Endothelial cell (in vitro differentiated cells): ENCODE measurements at regions not wholly inside any gene's neighbourhood (a gene's known extent, or its start where the extent isn't known, plus 50 kb on each side); places are given as distances from the start of the nearest gene placed in this dataset.

Experiments
- DNase-seq: peaks from one replicate; pipeline ENCODE4 v3.0.0; 2021; ENCODE audit warnings: low spot score
- H3K27ac Mint-ChIP-seq: one replicate; pipeline ENCODE4 v1.8.0; 2021; ENCODE audit warnings: mixed read lengths, inconsistent platforms; ENCODE audit not compliant: unreplicated experiment
- H3K27me3 Mint-ChIP-seq: one replicate; pipeline ENCODE4 v1.8.0; 2021; ENCODE audit warnings: mild to moderate bottlenecking, moderate library complexity, mixed read lengths, inconsistent platforms; ENCODE audit not compliant: unreplicated experiment
- H3K36me3 Mint-ChIP-seq: one replicate; pipeline ENCODE4 v1.8.0; 2021; ENCODE audit warnings: mild to moderate bottlenecking, low read depth, mixed read lengths, inconsistent platforms; ENCODE audit not compliant: unreplicated experiment
- H3K4me1 Mint-ChIP-seq: one replicate; pipeline ENCODE4 v1.8.0; 2021; ENCODE audit warnings: mild to moderate bottlenecking, mixed read lengths, inconsistent platforms; ENCODE audit not compliant: unreplicated experiment
- H3K4me3 Mint-ChIP-seq: one replicate; pipeline ENCODE4 v1.8.0; 2021; ENCODE audit warnings: mild to moderate bottlenecking, mixed read lengths, inconsistent platforms; ENCODE audit not compliant: unreplicated experiment
- H3K9me3 Mint-ChIP-seq: one replicate; pipeline ENCODE4 v1.8.0; 2021; ENCODE audit warnings: mixed read lengths, inconsistent platforms; ENCODE audit not compliant: unreplicated experiment
- TF ChIP-seq, protein P1 (sequence below): fragments of 200-600 bp; sonication (generic); IDR thresholded peaks from one replicate; pipeline ENCODE4 v1.5.0; 2021; ENCODE audit warnings: antibody characterized with exemption; ENCODE audit not compliant: unreplicated experiment

DNA sequence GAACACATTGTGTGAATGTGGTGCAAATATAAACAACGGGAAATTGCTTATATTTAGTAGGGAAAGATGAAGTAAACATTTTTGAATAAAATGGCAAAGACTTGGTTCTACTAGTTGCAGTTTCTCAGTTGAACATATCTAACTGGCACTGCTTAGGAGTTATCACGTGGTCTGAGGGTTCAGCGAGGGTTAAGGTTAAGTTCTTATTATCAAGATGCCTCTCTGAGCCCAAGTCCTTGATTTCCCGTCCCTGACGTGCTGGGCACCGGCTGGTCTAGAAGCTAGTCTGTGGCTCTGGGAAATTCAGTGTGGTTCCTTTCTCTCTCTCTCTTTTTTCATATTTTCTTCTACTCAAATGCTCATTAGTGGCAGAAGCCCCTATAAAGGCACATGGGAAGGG, 81.6 kb upstream of the PITX1 start:
- no peak overlapping the region for H3K27ac Mint-ChIP-seq
- H3K27me3 Mint-ChIP-seq: peaks cover 12% of the 10 kb centered on the region
- no peak overlapping the region for H3K4me3 Mint-ChIP-seq
- TF ChIP-seq, protein P1, sequence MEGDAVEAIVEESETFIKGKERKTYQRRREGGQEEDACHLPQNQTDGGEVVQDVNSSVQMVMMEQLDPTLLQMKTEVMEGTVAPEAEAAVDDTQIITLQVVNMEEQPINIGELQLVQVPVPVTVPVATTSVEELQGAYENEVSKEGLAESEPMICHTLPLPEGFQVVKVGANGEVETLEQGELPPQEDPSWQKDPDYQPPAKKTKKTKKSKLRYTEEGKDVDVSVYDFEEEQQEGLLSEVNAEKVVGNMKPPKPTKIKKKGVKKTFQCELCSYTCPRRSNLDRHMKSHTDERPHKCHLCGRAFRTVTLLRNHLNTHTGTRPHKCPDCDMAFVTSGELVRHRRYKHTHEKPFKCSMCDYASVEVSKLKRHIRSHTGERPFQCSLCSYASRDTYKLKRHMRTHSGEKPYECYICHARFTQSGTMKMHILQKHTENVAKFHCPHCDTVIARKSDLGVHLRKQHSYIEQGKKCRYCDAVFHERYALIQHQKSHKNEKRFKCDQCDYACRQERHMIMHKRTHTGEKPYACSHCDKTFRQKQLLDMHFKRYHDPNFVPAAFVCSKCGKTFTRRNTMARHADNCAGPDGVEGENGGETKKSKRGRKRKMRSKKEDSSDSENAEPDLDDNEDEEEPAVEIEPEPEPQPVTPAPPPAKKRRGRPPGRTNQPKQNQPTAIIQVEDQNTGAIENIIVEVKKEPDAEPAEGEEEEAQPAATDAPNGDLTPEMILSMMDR: no peak
- no peaks in the 10 kb centered on the region for H3K9me3 Mint-ChIP-seq
- H3K36me3 Mint-ChIP-seq: no peaks in the 10 kb centered on the region
- no peaks in the 10 kb centered on the region for H3K4me1 Mint-ChIP-seq
- no peak for DNase-seq

DNA sequence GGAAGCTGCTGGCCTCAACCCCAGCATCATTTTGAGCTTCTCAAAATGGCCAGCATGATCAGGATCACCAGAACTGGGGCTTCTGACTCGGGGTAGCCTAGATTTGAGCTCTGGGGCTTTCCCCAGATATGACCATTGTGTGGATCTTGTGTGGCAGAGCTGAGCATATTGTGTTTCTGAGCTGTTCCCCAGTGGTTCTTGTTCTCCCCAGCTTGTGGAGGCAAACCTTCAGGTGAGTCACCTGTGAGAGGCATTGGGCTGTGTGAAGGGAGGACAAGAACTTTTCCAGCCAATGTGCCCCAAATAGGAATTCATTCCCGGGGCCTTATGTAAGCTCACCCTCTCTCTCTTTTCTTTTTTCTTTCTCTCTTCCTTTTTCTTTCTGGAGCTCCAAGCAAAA, 80.7 kb upstream of the PITX1 start:
- Mint-ChIP-seq H3K27ac (no peak overlapping the region), H3K9me3 (no peaks in the 10 kb centered on the region), H3K27me3 (peaks cover 9% of the 10 kb centered on the region)

DNA sequence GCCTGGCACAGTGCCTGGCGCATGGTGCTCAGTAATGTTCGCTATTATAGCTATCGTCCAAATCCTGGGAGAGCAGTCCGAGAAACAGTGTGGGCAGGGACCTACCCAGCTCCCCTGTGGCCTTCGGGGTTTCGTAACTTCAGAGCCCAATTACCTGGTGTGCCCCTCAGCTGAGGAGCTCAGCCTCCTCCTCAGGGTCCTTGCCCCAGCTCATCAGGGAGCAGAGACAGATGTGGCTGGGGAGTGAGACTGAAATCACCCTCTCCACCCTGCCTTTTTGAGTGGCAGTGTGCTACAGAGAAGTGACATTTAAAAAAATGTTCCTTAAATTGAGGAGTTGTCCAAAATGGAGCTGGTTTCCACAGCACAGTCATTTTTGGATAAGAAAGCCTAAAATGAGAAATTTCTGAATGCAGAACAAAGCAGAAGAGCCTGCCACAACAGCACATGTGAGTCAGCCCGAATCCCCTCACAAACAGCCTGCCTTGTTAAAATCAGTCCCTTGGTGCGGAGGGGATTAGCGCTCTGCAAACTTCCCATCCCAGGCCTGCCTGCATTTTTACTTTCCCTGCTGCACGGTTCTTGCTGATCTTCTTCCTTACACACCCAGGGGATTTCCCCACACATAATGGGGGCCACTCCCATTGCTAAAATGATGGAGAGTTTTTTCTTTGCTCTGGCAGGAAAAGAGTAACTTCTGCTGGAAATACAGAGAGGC, 78.1 kb upstream of the PITX1 start:
- no peak for DNase-seq
- TF ChIP-seq, protein P1: no peak
- Mint-ChIP-seq H3K9me3 (no peaks in the 10 kb centered on the region), H3K27me3 (peaks cover 6% of the 10 kb centered on the region), H3K36me3 (no peaks in the 10 kb centered on the region), H3K4me3 (no peak overlapping the region), H3K27ac (no peak overlapping the region), H3K4me1 (no peaks in the 10 kb centered on the region)

More for the DNA sequence above, 80.7 kb upstream of the PITX1 start:
- no peaks in the 10 kb centered on the region for H3K36me3 Mint-ChIP-seq
- no peak for DNase-seq
- H3K4me3 Mint-ChIP-seq: no peak overlapping the region
- TF ChIP-seq, protein P1: no peak
- no peaks in the 10 kb centered on the region for H3K4me1 Mint-ChIP-seq

DNA sequence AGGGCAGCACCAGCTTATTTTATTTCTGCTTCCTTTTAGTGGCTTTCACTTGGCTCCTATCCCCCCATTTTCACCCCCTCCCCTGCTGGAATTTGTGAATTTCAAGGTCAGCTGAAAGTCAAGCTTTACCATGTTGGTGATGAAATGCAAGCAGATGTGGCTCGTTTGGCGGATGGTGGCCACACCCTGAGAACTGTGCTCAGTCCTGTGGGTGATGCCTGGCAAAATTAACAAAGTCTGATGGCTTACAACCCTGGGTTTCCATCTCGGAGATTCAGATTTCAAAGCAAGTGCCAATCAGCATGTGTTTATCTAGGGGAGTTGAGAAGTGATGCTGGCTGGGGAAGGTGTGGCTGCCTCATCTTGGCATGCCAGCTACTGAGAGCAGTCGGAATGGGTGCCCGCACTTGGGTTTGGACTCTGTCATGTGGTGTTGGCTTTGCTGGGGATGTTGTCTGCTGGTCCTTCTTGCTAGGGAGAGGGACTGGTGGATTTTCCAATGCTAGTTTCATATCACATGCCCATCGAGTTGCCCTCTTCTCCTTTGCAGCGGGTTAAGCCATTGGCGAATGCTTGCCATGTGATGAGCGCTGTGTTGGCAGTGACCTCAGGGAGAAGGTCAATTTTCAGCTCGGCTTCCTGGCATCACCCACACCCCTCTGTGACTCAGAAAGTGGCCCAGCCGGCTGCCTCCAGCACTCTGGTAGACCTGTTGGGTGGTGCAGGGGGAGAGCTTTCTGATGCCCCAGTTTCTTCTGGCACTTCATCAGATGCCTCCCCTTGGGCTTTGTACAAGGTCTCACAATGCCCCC, 77.0 kb upstream of the PITX1 start:
- DNase-seq: no peak
- H3K4me1 Mint-ChIP-seq: no peaks in the 10 kb centered on the region
- TF ChIP-seq, protein P1: no peak
- peaks cover 6% of the 10 kb centered on the region for H3K27me3 Mint-ChIP-seq
- H3K9me3 Mint-ChIP-seq: no peaks in the 10 kb centered on the region
- H3K4me3 Mint-ChIP-seq: no peak overlapping the region
- H3K36me3 Mint-ChIP-seq: no peaks in the 10 kb centered on the region
- no peak overlapping the region for H3K27ac Mint-ChIP-seq

DNA sequence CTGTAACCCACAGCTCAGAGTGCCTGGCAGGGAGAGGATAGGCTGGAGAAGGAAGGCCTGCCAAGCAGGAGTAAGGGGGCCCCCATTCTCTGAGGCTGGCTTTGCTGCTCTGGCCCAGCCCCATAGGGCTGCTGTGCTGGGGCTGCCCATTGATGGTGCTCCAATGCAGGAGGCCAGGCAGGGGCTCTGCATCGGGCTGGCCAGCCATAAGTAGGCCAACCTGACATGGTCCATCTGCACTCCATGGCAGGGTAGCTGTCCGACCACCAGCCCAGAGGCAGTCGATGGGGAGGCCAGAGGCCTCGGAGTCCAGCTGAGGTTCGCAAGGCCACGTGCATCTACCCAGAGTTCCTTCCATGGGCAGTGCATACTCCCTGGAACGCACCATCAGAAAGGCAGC, 75.0 kb upstream of the PITX1 start:
- DNase-seq: no peak
- Mint-ChIP-seq H3K4me1 (no peaks in the 10 kb centered on the region), H3K36me3 (no peaks in the 10 kb centered on the region), H3K9me3 (no peaks in the 10 kb centered on the region), H3K27ac (no peak overlapping the region), H3K4me3 (no peak overlapping the region), H3K27me3 (peaks cover 6% of the 10 kb centered on the region)
- TF ChIP-seq, protein P1: no peak
